ENCODE measurements at regions not wholly inside any gene's neighbourhood (a gene's known extent, or its start where the extent isn't known, plus 50 kb on each side); places are given as distances from the start of the nearest gene placed in this dataset.

GRCh38 chr5:27318701-27319100 is 280.3 kb upstream of the CDH9 start:
- no peak for TF ChIP-seq POLR2A (IDR thresholded peaks at IDR 0.05)
- TF ChIP-seq POLR2AphosphoS5 (IDR thresholded peaks at IDR 0.05), result no peak
- TF ChIP-seq CTCF (IDR thresholded peaks at IDR 0.05), result no peak
